ENCODE measurements at regions not wholly inside any gene's neighbourhood (a gene's known extent, or its start where the extent isn't known, plus 50 kb on each side); places are given as distances from the start of the nearest gene placed in this dataset.

DNA sequence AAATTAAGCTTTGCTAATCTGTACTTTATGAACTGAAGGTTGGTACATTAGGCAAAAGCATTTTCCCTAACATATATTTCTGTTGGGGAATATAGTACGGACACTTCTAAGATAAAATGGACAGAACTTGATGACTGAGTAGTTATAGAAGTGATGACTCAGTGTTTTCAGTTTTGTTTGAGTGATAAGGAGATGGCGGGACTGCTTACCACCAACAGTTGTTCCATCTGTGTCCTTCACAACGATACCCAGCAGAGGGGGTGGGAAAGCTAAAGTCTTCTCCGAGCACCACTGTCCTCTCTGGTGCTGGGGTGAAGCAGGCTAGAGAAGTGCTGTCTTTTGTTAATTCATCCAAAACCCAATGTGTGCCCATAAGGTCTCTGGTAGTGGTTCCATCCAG is 195.8 kb downstream of the CD47 start:
- TF ChIP-seq, protein P1, sequence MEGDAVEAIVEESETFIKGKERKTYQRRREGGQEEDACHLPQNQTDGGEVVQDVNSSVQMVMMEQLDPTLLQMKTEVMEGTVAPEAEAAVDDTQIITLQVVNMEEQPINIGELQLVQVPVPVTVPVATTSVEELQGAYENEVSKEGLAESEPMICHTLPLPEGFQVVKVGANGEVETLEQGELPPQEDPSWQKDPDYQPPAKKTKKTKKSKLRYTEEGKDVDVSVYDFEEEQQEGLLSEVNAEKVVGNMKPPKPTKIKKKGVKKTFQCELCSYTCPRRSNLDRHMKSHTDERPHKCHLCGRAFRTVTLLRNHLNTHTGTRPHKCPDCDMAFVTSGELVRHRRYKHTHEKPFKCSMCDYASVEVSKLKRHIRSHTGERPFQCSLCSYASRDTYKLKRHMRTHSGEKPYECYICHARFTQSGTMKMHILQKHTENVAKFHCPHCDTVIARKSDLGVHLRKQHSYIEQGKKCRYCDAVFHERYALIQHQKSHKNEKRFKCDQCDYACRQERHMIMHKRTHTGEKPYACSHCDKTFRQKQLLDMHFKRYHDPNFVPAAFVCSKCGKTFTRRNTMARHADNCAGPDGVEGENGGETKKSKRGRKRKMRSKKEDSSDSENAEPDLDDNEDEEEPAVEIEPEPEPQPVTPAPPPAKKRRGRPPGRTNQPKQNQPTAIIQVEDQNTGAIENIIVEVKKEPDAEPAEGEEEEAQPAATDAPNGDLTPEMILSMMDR (IDR thresholded peaks at IDR 0.05) = no peak
- TF ChIP-seq POLR2A (IDR thresholded peaks at IDR 0.05) (no peak), POLR2AphosphoS5 (IDR thresholded peaks at IDR 0.05; ENCODE audit: insufficient read depth in 1 of 2, low read depth in 1 of 2) (no peak)
